Fibroblast of pulmonary artery (primary cell): ENCODE measurements at regions not wholly inside any gene's neighbourhood (a gene's known extent, or its start where the extent isn't known, plus 50 kb on each side); places are given as distances from the start of the nearest gene placed in this dataset.

Experiments
- DNase-seq: peaks from one replicate; pipeline ENCODE4 v3.0.0-alpha.2; 2010; ENCODE audit warnings: low read depth
- H3K4me3 ChIP-seq: replicated peaks from 2 replicates; pipeline ENCODE4 v1.5.1; 2011; ENCODE audit warnings: low read depth, mild to moderate bottlenecking, control low read depth, low read length, moderate library complexity
- TF ChIP-seq, protein P1 (sequence below): IDR thresholded peaks from 2 replicates; pipeline ENCODE4 v1.5.1; 2011; ENCODE audit warnings: mild to moderate bottlenecking, control low read depth, low read length, inconsistent platforms; ENCODE audit errors: missing control alignments

GRCh38 chr21:43303275-43304178, 123.4 kb downstream of the SIK1 start:
- TF ChIP-seq, protein P1, sequence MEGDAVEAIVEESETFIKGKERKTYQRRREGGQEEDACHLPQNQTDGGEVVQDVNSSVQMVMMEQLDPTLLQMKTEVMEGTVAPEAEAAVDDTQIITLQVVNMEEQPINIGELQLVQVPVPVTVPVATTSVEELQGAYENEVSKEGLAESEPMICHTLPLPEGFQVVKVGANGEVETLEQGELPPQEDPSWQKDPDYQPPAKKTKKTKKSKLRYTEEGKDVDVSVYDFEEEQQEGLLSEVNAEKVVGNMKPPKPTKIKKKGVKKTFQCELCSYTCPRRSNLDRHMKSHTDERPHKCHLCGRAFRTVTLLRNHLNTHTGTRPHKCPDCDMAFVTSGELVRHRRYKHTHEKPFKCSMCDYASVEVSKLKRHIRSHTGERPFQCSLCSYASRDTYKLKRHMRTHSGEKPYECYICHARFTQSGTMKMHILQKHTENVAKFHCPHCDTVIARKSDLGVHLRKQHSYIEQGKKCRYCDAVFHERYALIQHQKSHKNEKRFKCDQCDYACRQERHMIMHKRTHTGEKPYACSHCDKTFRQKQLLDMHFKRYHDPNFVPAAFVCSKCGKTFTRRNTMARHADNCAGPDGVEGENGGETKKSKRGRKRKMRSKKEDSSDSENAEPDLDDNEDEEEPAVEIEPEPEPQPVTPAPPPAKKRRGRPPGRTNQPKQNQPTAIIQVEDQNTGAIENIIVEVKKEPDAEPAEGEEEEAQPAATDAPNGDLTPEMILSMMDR: no peak
- no peak overlapping the region for H3K4me3 ChIP-seq
- DNase-seq: no peak

- TF ChIP-seq, protein P1: no peak
- no peak overlapping the region for H3K4me3 ChIP-seq
- no peak for DNase-seq
Measured at GRCh38 chr21:43302769-43303168, 124.2 kb downstream of the SIK1 start.

DNA sequence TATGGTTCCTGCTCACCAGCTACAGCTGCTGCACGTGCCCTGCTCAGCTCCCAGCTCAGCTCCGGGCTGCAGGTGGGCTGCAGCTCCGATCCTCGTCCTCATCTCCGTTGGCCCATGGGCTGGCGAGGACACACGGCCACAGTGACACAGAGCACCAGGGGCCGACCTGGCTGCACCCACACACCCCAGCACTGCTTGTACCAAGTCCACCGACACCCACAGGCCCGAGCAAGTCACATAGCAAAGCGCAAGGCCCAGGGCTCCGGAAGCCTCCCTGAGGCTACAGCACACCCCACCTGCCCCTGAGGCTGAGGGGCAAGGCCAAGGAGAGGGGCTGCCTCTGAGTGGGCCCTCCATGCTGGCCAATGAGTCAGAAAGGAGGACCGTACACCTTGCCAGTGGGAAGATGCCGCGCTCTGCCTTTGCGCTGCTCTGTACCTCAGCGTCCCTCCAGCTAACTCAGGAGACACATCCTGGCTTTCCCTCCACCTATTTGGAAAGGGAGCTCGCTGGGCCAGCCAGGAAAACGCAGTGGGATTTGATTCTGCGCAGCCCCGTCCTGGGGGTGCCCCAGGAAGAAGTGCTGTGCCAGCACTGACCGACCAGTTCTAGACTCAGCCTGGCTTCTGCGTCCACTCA, 124.8 kb downstream of the SIK1 start:
- DNase-seq: no peak
- no peak overlapping the region for H3K4me3 ChIP-seq
- TF ChIP-seq, protein P1: no peak

- DNase-seq: no peak
- TF ChIP-seq, protein P1: no peak
- H3K4me3 ChIP-seq: no peak overlapping the region
Measured at GRCh38 chr21:43301409-43302061, 125.4 kb downstream of the SIK1 start.

DNA sequence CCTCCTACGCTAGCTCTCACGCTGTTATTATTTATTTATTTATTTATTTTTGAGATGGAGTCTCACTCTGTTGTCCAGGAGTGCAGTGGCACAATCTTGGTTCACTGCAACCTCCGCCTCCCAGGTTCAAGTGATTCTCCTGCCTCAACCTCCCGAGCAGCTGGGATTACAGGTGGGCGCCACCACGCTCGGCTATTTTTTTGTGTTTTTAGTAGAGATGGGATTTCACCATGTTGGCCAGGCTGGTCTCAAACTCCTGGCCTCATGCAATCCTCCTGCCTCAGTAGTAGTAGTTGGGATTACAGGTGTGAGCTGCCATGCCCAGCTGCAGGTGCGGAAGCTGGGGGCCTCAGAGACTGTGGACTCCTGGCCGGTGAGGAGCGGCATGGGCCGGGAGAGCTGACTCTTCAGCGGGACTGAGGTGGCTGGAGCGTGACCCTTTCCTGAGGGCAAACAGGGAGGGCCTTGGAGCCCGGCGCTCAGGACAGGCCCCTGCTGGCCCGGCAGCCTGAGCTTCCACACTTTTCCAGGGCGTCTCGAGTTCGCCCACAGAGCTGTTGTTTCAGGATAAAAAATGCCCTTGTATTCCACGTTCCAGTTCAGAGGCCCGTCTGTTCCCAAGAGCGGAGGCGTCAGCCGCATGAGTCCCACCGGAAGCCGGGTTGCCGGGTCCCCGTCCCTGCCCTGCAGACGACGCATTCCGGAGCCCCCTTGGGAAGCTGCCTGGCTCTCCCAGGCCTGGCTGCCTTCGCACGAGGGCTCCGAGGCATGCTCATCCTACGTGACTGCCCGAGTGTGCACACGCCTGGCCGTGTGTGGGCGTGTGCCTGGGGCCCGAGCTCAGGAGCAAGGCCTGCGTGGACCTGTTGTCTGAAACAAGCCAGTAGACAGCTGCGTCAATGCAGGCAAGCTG, 126.2 kb downstream of the SIK1 start:
- TF ChIP-seq, protein P1: no peak
- DNase-seq: peak; percentile 40

GRCh38 chr21:43299441-43300277, 127.3 kb downstream of the SIK1 start:
- no peak for DNase-seq
- TF ChIP-seq, protein P1: no peak
- no peak overlapping the region for H3K4me3 ChIP-seq

More for the DNA sequence above, 126.2 kb downstream of the SIK1 start:
- no peak overlapping the region for H3K4me3 ChIP-seq
